ENCODE measurements at regions not wholly inside any gene's neighbourhood (a gene's known extent, or its start where the extent isn't known, plus 50 kb on each side); places are given as distances from the start of the nearest gene placed in this dataset.

GRCh38 chr3:8239718-8240695, 261.6 kb upstream of the LMCD1 start:
- H2AFZ ChIP-seq, result no peak overlapping the region
- H3K4me3 ChIP-seq, result no peak overlapping the region
- H3K36me3 ChIP-seq (ENCODE audit: low read depth), result no peaks in the 10 kb centered on the region
- in situ Hi-C loops (cut with MboI), result no loop called here
- no peaks in the 10 kb centered on the region for H3K9me3 ChIP-seq (ENCODE audit: low read depth)
- H3K79me2 ChIP-seq (ENCODE audit: insufficient read depth), result no peaks in the 10 kb centered on the region
- H3K9me2 ChIP-seq (ENCODE audit: insufficient read depth), result no peaks in the 10 kb centered on the region
- no peaks in the 10 kb centered on the region for H3F3A ChIP-seq (ENCODE audit: insufficient read depth)
- H3K9ac ChIP-seq, result no peak overlapping the region
- no peaks in the 10 kb centered on the region for H3K4me1 ChIP-seq (ENCODE audit: insufficient read depth)
- no peak overlapping the region for H3K27ac ChIP-seq
- no peaks in the 10 kb centered on the region for H4K20me1 ChIP-seq (ENCODE audit: insufficient read depth)
- TF ChIP-seq EZH2 (IDR thresholded peaks at IDR 0.05; ENCODE audit: insufficient read depth, poor library complexity, severe bottlenecking) (no peak), EZH2phosphoT487 (IDR thresholded peaks at IDR 0.05; ENCODE audit: insufficient read depth, low read depth) (no peak)
- H3K27me3 ChIP-seq (replicated peaks; ENCODE audit: insufficient read depth), result no peaks in the 10 kb centered on the region
- H3K4me2 ChIP-seq (ENCODE audit: unreplicated experiment), result no peak overlapping the region
- WGBS, 2 experiments (ENCODE audit: low coverage in 1 of 2, low lambda C conversion rate in 2 of 2, missing lambda C conversion rate in 2 of 2), result 14 to 33% methylated on average over 4 of the region's 4 CpGs
- peak; percentile 68 for DNase-seq

DNA sequence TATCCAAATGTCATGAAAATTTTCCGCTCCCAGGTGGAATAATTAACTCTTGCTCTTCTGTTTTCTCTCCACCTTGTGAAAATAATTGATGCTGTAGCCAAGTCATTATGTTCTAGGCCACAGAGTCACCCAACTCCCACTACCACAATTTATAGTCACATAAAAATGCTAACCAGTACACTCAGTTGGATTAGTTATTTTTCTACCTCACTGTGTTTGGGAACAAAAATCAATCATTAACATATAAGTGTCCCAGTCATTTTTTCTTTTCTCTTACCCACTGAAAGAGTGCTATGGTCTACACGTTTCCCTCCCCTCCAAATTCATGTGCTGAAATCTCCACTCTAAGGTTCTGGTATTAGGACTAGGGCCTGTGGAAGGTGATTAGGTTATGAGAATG, 255.6 kb upstream of the LMCD1 start:
- Histone ChIP-seq H3K79me2 (ENCODE audit: insufficient read depth) (no peaks in the 10 kb centered on the region), H3K36me3 (ENCODE audit: low read depth) (no peaks in the 10 kb centered on the region), H3K27ac (no peak overlapping the region), H3K9ac (no peak overlapping the region), H3K4me1 (ENCODE audit: insufficient read depth) (no peaks in the 10 kb centered on the region), H3K27me3 (replicated peaks; ENCODE audit: insufficient read depth) (no peaks in the 10 kb centered on the region), H3F3A (ENCODE audit: insufficient read depth) (no peaks in the 10 kb centered on the region), H4K20me1 (ENCODE audit: insufficient read depth) (no peaks in the 10 kb centered on the region), H3K4me2 (ENCODE audit: unreplicated experiment) (no peak overlapping the region), H2AFZ (no peak overlapping the region), H3K9me3 (ENCODE audit: low read depth) (no peaks in the 10 kb centered on the region), H3K4me3 (no peak overlapping the region), H3K9me2 (ENCODE audit: insufficient read depth) (no peaks in the 10 kb centered on the region)
- 29 to 38% methylated on average over 2 of the region's 2 CpGs for WGBS, 2 experiments (ENCODE audit: low coverage in 1 of 2, low lambda C conversion rate in 2 of 2, missing lambda C conversion rate in 2 of 2)
- in situ Hi-C loops (cut with MboI), result no loop called here
- DNase-seq, result no peak
- TF ChIP-seq EZH2 (IDR thresholded peaks at IDR 0.05; ENCODE audit: insufficient read depth, poor library complexity, severe bottlenecking), result no peak
- TF ChIP-seq EZH2phosphoT487 (IDR thresholded peaks at IDR 0.05; ENCODE audit: insufficient read depth, low read depth), result no peak

GRCh38 chr3:8253201-8253600, 248.4 kb upstream of the LMCD1 start:
- Histone ChIP-seq H3K4me1 (ENCODE audit: insufficient read depth) (no peaks in the 10 kb centered on the region), H3K79me2 (ENCODE audit: insufficient read depth) (no peaks in the 10 kb centered on the region), H3K27ac (no peak overlapping the region), H2AFZ (no peak overlapping the region), H3K9me3 (ENCODE audit: low read depth) (no peaks in the 10 kb centered on the region), H3K9ac (no peak overlapping the region), H3K4me2 (ENCODE audit: unreplicated experiment) (no peak overlapping the region), H3F3A (ENCODE audit: insufficient read depth) (no peaks in the 10 kb centered on the region), H3K4me3 (no peak overlapping the region), H3K36me3 (ENCODE audit: low read depth) (no peaks in the 10 kb centered on the region), H4K20me1 (ENCODE audit: insufficient read depth) (no peaks in the 10 kb centered on the region), H3K9me2 (ENCODE audit: insufficient read depth) (no peaks in the 10 kb centered on the region), H3K27me3 (replicated peaks; ENCODE audit: insufficient read depth) (no peaks in the 10 kb centered on the region; the same call in 1 of the 2 replicates)
- no peak for DNase-seq
- in situ Hi-C loops (cut with MboI), result no loop called here
- no peak for TF ChIP-seq EZH2phosphoT487 (IDR thresholded peaks at IDR 0.05; ENCODE audit: insufficient read depth, low read depth)
- no peak for TF ChIP-seq EZH2 (IDR thresholded peaks at IDR 0.05; ENCODE audit: insufficient read depth, poor library complexity, severe bottlenecking)
- WGBS, 2 experiments (ENCODE audit: low coverage in 1 of 2, low lambda C conversion rate in 2 of 2, missing lambda C conversion rate in 2 of 2), result 41 to 42% methylated on average over 1 of the region's 1 CpG

- no peak overlapping the region for H2AFZ ChIP-seq
- no peaks in the 10 kb centered on the region for H3K4me1 ChIP-seq (ENCODE audit: insufficient read depth)
- H3K27me3 ChIP-seq (replicated peaks; ENCODE audit: insufficient read depth), result no peaks in the 10 kb centered on the region; the same call in 1 of the 2 replicates
- DNase-seq, result no peak
- no peak overlapping the region for H3K27ac ChIP-seq
- no peaks in the 10 kb centered on the region for H3K79me2 ChIP-seq (ENCODE audit: insufficient read depth)
- H3K36me3 ChIP-seq (ENCODE audit: low read depth), result no peaks in the 10 kb centered on the region
- H3K9me2 ChIP-seq (ENCODE audit: insufficient read depth), result no peaks in the 10 kb centered on the region
- in situ Hi-C loops (cut with MboI), result no loop called here
- WGBS, 2 experiments (ENCODE audit: low coverage in 1 of 2, low lambda C conversion rate in 2 of 2, missing lambda C conversion rate in 2 of 2), result 35 to 37% methylated on average over 2 of the region's 2 CpGs
- H3K4me3 ChIP-seq, result no peak overlapping the region
- no peaks in the 10 kb centered on the region for H3K9me3 ChIP-seq (ENCODE audit: low read depth)
- no peaks in the 10 kb centered on the region for H4K20me1 ChIP-seq (ENCODE audit: insufficient read depth)
- H3K9ac ChIP-seq, result no peak overlapping the region
- no peaks in the 10 kb centered on the region for H3F3A ChIP-seq (ENCODE audit: insufficient read depth)
- no peak overlapping the region for H3K4me2 ChIP-seq (ENCODE audit: unreplicated experiment)
- TF ChIP-seq EZH2phosphoT487 (IDR thresholded peaks at IDR 0.05; ENCODE audit: insufficient read depth, low read depth), result no peak
These were observed 247.1 kb upstream of the LMCD1 start for GRCh38 chr3:8254489-8254888.

Data from GM23248 (cell line).